GM13976 (cell line): ENCODE measurements at regions not wholly inside any gene's neighbourhood (a gene's known extent, or its start where the extent isn't known, plus 50 kb on each side); places are given as distances from the start of the nearest gene placed in this dataset.

Experiments used
- DNase-seq: peaks from one replicate; pipeline ENCODE4 v3.0.0; 2012; ENCODE audit warnings: low spot score
- in situ Hi-C: fragments of 300-500 bp; cut with MboI; formaldehyde crosslinking; loops from one replicate; pipeline ENCODE4 v1.12.0; 2022; ENCODE audit warnings: low sequenced_read_pairs, mixed read lengths, inconsistent platforms; ENCODE audit not compliant: unreplicated experiment
- TF ChIP-seq, protein P1 (sequence below): IDR thresholded peaks from 2 replicates; pipeline ENCODE4 v1.5.1; 2012; ENCODE audit warnings: borderline replicate concordance, mild to moderate bottlenecking; ENCODE audit not compliant: insufficient read depth; ENCODE audit errors: extremely low read depth, missing control alignments, control extremely low read depth

DNA sequence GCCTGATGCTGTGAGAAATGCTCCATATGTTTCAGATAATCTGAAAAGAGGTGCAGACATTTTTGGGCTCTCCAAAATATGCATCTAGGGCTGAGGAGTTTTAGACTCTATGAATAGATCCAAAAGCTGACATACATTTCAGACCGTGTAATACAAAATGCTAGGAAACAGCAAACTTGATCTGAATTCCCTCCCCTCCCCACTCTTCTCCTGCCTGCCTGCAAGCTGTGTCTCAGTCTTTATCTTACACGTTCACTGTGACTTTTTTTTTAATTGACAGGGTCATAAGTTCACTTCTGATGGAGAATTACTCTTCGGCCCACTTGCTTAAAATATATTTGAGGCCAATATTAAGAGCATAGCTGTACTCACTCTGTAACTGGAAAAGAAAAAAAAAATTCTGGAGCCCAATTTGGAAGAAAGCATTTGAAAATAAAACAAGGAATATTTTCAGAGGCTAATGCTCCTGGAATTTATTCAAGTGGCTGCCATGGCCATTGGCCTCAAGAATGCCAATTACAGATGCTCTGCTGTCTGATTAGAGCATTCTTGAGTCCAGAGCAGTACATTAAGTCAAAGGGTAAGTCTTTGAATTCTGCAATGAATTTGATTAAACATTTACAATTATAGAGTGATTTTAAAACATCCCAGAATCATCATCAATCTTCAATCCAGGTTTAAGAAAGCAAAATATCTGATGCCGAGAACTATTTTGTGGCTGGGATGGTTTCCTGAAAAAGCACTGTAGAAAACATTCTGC is 146.2 kb upstream of the SEMA6D start:
- in situ Hi-C loops = no loop called here
- TF ChIP-seq, protein P1, sequence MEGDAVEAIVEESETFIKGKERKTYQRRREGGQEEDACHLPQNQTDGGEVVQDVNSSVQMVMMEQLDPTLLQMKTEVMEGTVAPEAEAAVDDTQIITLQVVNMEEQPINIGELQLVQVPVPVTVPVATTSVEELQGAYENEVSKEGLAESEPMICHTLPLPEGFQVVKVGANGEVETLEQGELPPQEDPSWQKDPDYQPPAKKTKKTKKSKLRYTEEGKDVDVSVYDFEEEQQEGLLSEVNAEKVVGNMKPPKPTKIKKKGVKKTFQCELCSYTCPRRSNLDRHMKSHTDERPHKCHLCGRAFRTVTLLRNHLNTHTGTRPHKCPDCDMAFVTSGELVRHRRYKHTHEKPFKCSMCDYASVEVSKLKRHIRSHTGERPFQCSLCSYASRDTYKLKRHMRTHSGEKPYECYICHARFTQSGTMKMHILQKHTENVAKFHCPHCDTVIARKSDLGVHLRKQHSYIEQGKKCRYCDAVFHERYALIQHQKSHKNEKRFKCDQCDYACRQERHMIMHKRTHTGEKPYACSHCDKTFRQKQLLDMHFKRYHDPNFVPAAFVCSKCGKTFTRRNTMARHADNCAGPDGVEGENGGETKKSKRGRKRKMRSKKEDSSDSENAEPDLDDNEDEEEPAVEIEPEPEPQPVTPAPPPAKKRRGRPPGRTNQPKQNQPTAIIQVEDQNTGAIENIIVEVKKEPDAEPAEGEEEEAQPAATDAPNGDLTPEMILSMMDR = no peak
- DNase-seq = no peak

DNA sequence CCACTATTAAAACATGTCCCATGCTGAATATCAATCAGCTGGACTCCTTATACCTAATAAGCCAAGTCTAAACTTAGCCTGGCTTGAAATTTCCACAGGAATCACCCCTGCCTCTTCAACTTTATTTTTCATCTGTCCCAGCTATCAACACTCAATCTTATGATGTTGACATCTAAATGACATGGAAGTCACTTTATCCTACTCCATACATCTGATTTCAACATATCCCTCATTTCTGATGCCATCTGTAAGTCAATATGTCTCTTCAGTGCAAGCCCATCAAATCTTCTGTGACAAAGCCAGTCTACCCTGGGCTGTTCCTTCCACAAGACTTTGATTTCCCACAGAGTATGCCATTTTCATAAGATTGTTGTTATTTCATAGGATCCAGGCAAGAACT is 143.6 kb upstream of the SEMA6D start:
- no peak for DNase-seq
- TF ChIP-seq, protein P1 = no peak
- in situ Hi-C loops = no loop called here

DNA sequence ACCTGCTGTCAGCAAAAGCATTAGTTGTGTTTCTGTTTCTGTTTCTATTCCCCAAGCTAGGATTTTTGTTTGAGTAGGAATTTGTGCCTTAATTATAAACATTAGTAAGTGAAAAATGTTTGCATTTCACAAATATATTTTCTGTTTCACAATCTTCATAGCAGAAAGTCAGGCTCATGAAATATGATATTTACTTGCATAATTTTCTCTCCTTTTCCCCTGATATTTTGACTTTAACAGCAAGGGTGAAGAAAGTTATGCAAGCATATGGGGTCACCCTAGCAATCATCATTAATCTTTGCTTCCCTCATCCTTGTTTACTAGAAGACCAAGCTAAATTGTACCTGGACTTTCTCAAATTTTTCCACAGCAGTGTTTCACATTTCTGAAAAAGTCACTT is 140.3 kb upstream of the SEMA6D start:
- no peak for DNase-seq
- in situ Hi-C loops = no loop called here
- TF ChIP-seq, protein P1 = no peak

GRCh38 chr15:47577461-47577860 is 139.8 kb upstream of the SEMA6D start:
- TF ChIP-seq, protein P1 = no peak
- DNase-seq = no peak
- in situ Hi-C loops = no loop called here

DNA sequence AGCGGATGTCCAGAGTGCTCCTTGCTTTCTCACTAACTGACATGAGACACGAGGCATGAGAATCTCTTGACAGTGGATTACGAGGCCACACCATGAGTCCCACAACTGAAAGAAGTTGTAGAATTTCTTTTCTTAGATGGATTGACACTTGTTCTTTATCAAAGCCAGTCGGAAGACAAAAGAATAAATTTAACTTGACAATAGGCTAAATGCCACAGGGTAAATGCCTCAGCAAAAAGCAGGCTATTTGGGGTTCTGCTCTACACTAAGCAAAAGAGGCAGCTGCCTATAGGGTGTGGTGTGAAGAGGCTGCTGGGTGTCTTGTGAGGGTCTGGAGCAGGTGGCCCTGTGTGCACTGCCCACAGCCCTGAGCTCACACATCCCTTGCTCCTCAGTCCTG is 135.1 kb upstream of the SEMA6D start:
- DNase-seq = no peak
- in situ Hi-C loops = no loop called here
- TF ChIP-seq, protein P1 = no peak

- TF ChIP-seq, protein P1 = no peak
- in situ Hi-C loops = no loop called here
- DNase-seq = no peak
Measured at GRCh38 chr15:47584316-47584715, 133.0 kb upstream of the SEMA6D start.

GRCh38 chr15:47586653-47587224 is 130.6 kb upstream of the SEMA6D start:
- in situ Hi-C loops = no loop called here
- DNase-seq = no peak
- TF ChIP-seq, protein P1 = no peak
